ENCODE measurements at regions not wholly inside any gene's neighbourhood (a gene's known extent, or its start where the extent isn't known, plus 50 kb on each side); places are given as distances from the start of the nearest gene placed in this dataset.
"Not testable (repeated sequence)": the region's sequence is repeated elsewhere in the genome, so short reads cannot be mapped to it uniquely, and the experiment has no call there.

GRCh38 chr10:37442882-37443281, 317.5 kb downstream of the ANKRD30A start:
- DNase-seq: no peak

GRCh38 chr10:37441224-37441623, 315.8 kb downstream of the ANKRD30A start:
- DNase-seq: not testable (repeated sequence)

GRCh38 chr10:37439826-37440225, 314.4 kb downstream of the ANKRD30A start:
- DNase-seq: peak in 1 of 2 donors; percentile 1

- no peak for DNase-seq
These were observed 311.0 kb downstream of the ANKRD30A start for GRCh38 chr10:37436357-37436756.

- DNase-seq: peak in 1 of 2 donors; percentile 7
These were observed 308.7 kb downstream of the ANKRD30A start for GRCh38 chr10:37434091-37434490.
